Neuron (in vitro differentiated cells): ENCODE measurements at regions not wholly inside any gene's neighbourhood (a gene's known extent, or its start where the extent isn't known, plus 50 kb on each side); places are given as distances from the start of the nearest gene placed in this dataset.

Source experiments
- H2AFZ ChIP-seq: one replicate; pipeline ENCODE4 v1.6.1; 2013; ENCODE audit warnings: low read depth, mild to moderate bottlenecking, inconsistent platforms, low read length, moderate library complexity
- H3K27me3 ChIP-seq: one replicate; pipeline ENCODE4 v1.6.1; 2013; ENCODE audit warnings: low read length; ENCODE audit not compliant: insufficient read depth
- H3K36me3 ChIP-seq: one replicate; pipeline ENCODE4 v1.6.1; 2013; ENCODE audit warnings: low read length; ENCODE audit not compliant: insufficient read depth
- H3K4me1 ChIP-seq: one replicate; pipeline ENCODE4 v1.6.1; 2013; ENCODE audit warnings: low read length; ENCODE audit not compliant: insufficient read depth
- H3K4me3 ChIP-seq: 2 replicates; pipeline ENCODE4 v1.5.1; 2013; ENCODE audit warnings: mild to moderate bottlenecking, low read length, moderate library complexity
- H3K9me3 ChIP-seq: one replicate; pipeline ENCODE4 v1.6.1; 2013; ENCODE audit warnings: low read length

DNA sequence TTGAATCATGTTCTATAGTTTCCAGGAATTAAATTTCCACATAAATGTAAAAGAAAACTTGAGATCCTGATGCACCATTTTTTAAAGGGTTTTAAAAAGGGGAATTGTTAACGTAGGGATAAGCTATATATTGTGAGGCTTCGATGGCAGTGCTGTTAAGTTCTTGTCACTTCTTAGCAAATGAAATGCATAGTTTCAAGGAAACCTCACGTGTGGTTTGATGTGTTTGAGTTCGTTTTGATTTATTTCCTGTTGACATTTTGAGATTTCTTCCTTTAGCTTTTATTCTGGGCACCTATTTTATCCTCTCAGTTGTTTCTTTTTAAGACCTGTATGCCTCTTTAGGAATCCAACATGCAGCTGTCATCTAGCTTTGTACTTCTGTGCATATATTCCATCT, 301.0 kb downstream of the DOCK8 start:
- no peak overlapping the region for H3K4me3 ChIP-seq
- no peaks in the 10 kb centered on the region for H3K4me1 ChIP-seq
- H3K27me3 ChIP-seq: no peaks in the 10 kb centered on the region
- no peaks in the 10 kb centered on the region for H3K9me3 ChIP-seq
- no peak overlapping the region for H2AFZ ChIP-seq
- no peaks in the 10 kb centered on the region for H3K36me3 ChIP-seq

GRCh38 chr9:517993-518392, 303.3 kb downstream of the DOCK8 start:
- H2AFZ ChIP-seq: no peak overlapping the region
- H3K4me3 ChIP-seq: no peak overlapping the region
- no peaks in the 10 kb centered on the region for H3K27me3 ChIP-seq
- H3K36me3 ChIP-seq: no peaks in the 10 kb centered on the region
- no peaks in the 10 kb centered on the region for H3K9me3 ChIP-seq
- no peaks in the 10 kb centered on the region for H3K4me1 ChIP-seq

DNA sequence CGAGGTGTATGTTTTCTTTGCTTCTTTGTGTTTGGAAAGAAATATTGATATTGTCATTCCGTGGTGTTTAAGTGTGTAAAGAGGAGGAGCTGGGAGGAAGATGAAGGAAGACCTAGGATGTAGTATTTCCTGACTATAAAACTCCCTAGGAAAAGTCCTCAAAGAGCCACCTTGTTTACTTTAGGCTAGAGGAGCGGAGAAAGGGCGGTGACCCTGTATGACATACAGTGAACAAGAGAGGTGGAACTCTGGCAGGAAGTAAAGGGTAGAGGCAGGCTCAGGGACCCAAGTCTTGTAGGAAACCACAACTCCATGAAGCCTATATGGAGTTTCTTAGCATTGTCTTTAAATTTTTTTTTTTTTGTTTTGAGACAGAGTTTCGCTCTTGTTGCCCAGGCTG, 303.9 kb downstream of the DOCK8 start:
- H3K27me3 ChIP-seq: no peaks in the 10 kb centered on the region
- no peaks in the 10 kb centered on the region for H3K36me3 ChIP-seq
- H3K4me1 ChIP-seq: no peaks in the 10 kb centered on the region
- no peak overlapping the region for H2AFZ ChIP-seq
- no peaks in the 10 kb centered on the region for H3K9me3 ChIP-seq
- H3K4me3 ChIP-seq: no peak overlapping the region

GRCh38 chr9:519579-519978, 304.9 kb downstream of the DOCK8 start:
- H3K36me3 ChIP-seq: no peaks in the 10 kb centered on the region

DNA sequence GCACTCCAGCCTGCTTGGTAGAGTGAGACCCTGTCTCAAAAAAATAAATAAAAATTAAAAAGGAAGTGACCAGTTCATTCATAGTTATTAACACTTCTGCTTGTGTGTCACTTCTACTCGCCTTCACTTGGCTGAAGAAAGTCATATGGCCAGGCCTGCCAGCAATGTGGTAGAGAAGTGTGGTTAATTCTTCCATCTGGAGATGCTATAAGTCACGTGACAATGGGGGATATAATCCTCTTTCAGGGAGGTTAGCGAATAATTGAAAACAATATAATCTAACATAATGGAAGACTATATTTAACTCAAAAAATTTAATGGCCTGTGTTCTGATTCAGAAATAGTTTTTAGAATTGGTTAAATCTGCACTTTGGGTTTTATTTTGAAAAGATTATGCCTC, 305.6 kb downstream of the DOCK8 start:
- Histone ChIP-seq H3K36me3 (no peaks in the 10 kb centered on the region), H3K4me1 (no peaks in the 10 kb centered on the region), H3K27me3 (no peaks in the 10 kb centered on the region), H3K9me3 (no peaks in the 10 kb centered on the region), H3K4me3 (no peak overlapping the region), H2AFZ (no peak overlapping the region)

More at GRCh38 chr9:519579-519978, 304.9 kb downstream of the DOCK8 start:
- no peak overlapping the region for H3K4me3 ChIP-seq
- no peaks in the 10 kb centered on the region for H3K9me3 ChIP-seq
- H3K27me3 ChIP-seq: no peaks in the 10 kb centered on the region
- H2AFZ ChIP-seq: no peak overlapping the region
- H3K4me1 ChIP-seq: no peaks in the 10 kb centered on the region

DNA sequence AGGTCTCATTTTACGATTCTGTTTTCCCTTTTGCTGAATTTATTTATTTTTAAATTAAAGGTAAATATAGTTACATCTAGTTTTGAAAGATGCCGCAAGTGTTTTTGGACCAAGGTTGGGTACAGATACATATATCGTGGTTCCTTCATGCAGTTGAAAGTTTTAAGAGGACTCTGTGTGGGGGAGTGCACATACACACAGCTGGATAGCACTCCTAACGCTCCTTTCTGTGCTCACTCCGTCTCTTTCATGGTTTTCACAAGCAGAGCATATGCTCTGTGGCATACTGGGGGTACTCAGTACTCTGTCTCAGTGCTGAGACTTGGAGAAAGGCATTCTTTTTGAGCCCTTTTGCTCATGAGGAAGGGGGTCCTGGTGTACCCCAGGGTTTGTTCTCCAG, 307.5 kb downstream of the DOCK8 start:
- H3K36me3 ChIP-seq: no peaks in the 10 kb centered on the region
- H3K27me3 ChIP-seq: no peaks in the 10 kb centered on the region
- no peak overlapping the region for H2AFZ ChIP-seq
- H3K9me3 ChIP-seq: no peaks in the 10 kb centered on the region
- no peak overlapping the region for H3K4me3 ChIP-seq
- no peaks in the 10 kb centered on the region for H3K4me1 ChIP-seq

DNA sequence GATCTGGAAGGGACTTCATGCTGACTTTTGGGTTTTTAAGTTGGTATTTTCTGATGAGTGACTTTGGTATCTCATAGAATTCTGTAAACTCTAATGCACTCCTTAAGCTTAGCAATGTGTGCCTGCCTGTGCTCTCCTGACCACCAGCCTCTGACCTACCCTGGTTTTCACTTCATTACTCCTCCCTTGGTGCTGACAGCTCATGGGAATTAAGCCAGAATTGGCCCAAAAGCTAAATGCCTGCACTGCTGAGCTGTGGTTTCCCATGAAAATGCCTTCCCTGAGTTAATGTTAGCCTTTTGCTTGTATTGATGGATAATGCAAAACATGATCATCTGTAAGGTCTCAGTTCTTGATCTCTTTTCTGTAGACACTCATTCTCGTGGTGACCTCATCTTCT, 308.0 kb downstream of the DOCK8 start:
- Histone ChIP-seq H3K4me1 (no peaks in the 10 kb centered on the region), H2AFZ (no peak overlapping the region), H3K4me3 (no peak overlapping the region), H3K36me3 (no peaks in the 10 kb centered on the region), H3K9me3 (no peaks in the 10 kb centered on the region), H3K27me3 (no peaks in the 10 kb centered on the region)

- no peaks in the 10 kb centered on the region for H3K4me1 ChIP-seq
- H3K9me3 ChIP-seq: no peaks in the 10 kb centered on the region
- H3K27me3 ChIP-seq: no peaks in the 10 kb centered on the region
- no peak overlapping the region for H3K4me3 ChIP-seq
- H3K36me3 ChIP-seq: no peaks in the 10 kb centered on the region
- no peak overlapping the region for H2AFZ ChIP-seq
Observed at GRCh38 chr9:523444-523843, 308.8 kb downstream of the DOCK8 start.

DNA sequence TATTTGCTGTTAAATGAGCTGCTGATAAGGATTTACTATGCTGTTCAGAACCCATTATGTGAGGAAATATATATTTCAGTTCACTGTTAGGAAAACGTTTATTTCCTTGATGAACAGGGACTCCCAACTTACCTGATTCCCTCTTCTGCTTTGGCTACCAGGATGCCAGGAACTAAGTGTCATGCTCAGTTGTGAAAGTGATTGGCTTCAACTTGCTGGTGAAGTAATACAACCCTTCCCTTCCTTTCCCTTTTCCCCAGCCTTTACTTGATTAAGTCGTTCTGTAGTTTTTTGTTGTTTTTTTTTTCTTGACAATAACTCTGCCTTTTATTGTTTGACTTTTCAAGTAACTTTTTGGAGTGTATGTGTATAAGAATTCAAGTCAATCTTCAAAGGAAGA, 309.3 kb downstream of the DOCK8 start:
- H3K4me3 ChIP-seq: no peak overlapping the region
- no peaks in the 10 kb centered on the region for H3K36me3 ChIP-seq
- no peaks in the 10 kb centered on the region for H3K27me3 ChIP-seq
- no peaks in the 10 kb centered on the region for H3K4me1 ChIP-seq
- H2AFZ ChIP-seq: no peak overlapping the region
- no peaks in the 10 kb centered on the region for H3K9me3 ChIP-seq

GRCh38 chr9:526904-527591, 312.4 kb downstream of the DOCK8 start:
- Histone ChIP-seq H3K9me3 (no peaks in the 10 kb centered on the region), H3K4me1 (no peaks in the 10 kb centered on the region), H3K27me3 (no peaks in the 10 kb centered on the region), H2AFZ (no peak overlapping the region), H3K4me3 (no peak overlapping the region), H3K36me3 (no peaks in the 10 kb centered on the region)

DNA sequence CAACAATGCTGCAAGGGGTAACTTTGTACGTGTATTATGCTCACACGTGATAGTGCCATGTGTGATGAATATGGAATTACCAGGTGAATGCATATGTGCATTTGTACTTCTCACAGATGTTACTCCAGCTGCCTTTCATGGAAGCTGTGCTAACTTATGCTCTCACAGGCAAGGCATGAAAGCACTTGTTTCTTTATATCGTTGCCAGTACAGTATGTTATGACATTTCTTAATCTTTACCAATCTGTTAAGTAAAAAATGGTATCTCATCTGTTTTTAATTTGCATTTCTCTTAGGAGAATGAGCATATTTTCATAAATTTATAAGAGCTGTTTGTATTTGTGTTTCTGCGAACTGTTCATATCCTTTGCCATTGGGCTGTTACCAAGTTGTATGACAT, 311.8 kb upstream of the DMRT1 start:
- H2AFZ ChIP-seq: no peak overlapping the region
- no peaks in the 10 kb centered on the region for H3K27me3 ChIP-seq
- peaks cover 3% of the 10 kb centered on the region for H3K4me1 ChIP-seq
- no peaks in the 10 kb centered on the region for H3K9me3 ChIP-seq
- H3K4me3 ChIP-seq: no peak overlapping the region
- no peaks in the 10 kb centered on the region for H3K36me3 ChIP-seq

GRCh38 chr9:530681-531080, 310.8 kb upstream of the DMRT1 start:
- H3K9me3 ChIP-seq: no peaks in the 10 kb centered on the region
- no peaks in the 10 kb centered on the region for H3K27me3 ChIP-seq
- H2AFZ ChIP-seq: no peak overlapping the region
- no peak overlapping the region for H3K4me3 ChIP-seq
- peaks cover 3% of the 10 kb centered on the region for H3K4me1 ChIP-seq
- no peaks in the 10 kb centered on the region for H3K36me3 ChIP-seq

DNA sequence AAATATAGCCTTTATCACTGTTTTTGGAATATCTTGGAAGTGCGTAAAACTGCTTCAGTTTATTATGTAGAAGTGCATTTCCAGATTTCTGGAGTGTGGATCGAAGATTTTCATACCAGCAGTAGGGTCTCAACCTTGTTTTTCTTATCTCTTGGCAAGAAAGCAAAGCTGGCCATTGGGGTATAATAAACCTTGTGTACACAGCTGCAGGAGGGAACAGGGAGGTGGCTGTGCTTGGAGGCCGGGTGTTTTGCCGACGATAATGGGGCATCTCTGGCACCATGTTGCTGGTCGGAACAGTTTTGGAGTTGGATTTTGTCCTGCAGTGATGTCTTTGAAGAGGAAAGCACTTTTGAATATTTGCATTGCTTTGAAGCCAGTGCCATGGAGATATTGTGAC, 308.8 kb upstream of the DMRT1 start:
- no peaks in the 10 kb centered on the region for H3K9me3 ChIP-seq
- H2AFZ ChIP-seq: no peak overlapping the region
- H3K36me3 ChIP-seq: no peaks in the 10 kb centered on the region
- H3K27me3 ChIP-seq: no peaks in the 10 kb centered on the region
- H3K4me1 ChIP-seq: peaks cover 3% of the 10 kb centered on the region
- no peak overlapping the region for H3K4me3 ChIP-seq

DNA sequence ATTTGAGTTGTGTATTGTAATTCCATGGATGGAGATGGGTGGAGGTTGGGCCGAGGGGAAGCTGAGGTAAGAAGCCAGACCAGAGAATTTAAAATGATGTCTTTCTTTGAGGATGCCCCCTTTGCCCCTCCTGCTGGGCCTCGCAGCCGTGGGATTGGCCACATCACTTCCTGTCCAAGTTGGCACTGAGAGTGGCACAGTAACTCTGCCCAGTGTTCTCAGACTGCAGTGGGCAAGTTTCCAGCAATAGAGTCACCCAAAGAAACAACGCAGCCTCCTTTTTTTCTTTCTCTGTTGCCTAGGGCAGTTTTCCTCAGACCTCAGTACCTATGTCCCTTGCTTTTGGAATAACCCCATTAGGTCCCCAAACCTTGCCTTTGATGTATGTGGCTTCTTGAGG, 306.6 kb upstream of the DMRT1 start:
- H3K9me3 ChIP-seq: peaks cover 3% of the 10 kb centered on the region
- H3K4me3 ChIP-seq: no peak overlapping the region
- peaks cover 3% of the 10 kb centered on the region for H3K4me1 ChIP-seq
- no peaks in the 10 kb centered on the region for H3K27me3 ChIP-seq
- no peak overlapping the region for H2AFZ ChIP-seq
- H3K36me3 ChIP-seq: no peaks in the 10 kb centered on the region
